ENCODE measurements at regions not wholly inside any gene's neighbourhood (a gene's known extent, or its start where the extent isn't known, plus 50 kb on each side); places are given as distances from the start of the nearest gene placed in this dataset.

DNA sequence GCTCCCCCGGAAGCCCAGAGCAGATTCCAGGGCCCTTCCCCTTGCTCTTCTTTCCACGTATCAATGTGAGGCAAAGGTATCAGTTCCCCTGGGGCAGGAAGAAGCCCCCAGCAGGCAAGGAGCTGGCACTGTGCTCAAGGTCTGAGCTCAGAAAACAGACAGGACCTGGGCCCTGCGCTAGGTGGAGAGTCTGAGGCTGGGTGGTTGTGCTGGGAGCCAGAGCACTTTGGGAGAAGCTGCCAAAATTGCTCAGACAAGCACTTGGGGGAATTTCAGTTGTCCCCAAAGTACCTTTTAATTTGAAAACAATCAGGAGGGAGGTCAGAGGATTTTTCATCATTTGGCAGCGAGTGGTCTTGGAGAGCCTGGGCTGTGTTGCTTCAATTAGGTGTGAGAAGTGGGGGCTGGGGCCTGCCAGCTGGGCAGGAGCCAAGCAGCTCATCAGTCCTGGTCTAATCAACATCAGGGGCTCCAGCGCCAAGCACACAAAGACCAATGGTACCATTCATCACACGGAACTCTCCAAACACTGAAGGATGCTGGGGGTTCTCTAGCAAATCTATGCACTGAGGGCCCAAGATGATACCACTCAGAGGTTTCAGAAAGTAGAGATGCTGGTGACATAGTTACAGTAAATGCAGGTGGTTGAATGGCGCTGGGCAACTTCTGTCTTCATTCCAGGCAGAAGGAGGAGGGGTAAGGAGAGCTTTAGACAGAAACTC is 176.5 kb downstream of the SNX18 start:
- TF ChIP-seq POLR2A (IDR thresholded peaks at IDR 0.05) = no peak
- TF ChIP-seq, protein P1, sequence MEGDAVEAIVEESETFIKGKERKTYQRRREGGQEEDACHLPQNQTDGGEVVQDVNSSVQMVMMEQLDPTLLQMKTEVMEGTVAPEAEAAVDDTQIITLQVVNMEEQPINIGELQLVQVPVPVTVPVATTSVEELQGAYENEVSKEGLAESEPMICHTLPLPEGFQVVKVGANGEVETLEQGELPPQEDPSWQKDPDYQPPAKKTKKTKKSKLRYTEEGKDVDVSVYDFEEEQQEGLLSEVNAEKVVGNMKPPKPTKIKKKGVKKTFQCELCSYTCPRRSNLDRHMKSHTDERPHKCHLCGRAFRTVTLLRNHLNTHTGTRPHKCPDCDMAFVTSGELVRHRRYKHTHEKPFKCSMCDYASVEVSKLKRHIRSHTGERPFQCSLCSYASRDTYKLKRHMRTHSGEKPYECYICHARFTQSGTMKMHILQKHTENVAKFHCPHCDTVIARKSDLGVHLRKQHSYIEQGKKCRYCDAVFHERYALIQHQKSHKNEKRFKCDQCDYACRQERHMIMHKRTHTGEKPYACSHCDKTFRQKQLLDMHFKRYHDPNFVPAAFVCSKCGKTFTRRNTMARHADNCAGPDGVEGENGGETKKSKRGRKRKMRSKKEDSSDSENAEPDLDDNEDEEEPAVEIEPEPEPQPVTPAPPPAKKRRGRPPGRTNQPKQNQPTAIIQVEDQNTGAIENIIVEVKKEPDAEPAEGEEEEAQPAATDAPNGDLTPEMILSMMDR (IDR thresholded peaks at IDR 0.05) = no peak

Measured in right lobe of liver (tissue), 4 donors.